Activated CD8-positive, alpha-beta memory T cell treated with anti-CD3 and anti-CD28 coated beads for 48 hours (primary cell): ENCODE measurements at regions not wholly inside any gene's neighbourhood (a gene's known extent, or its start where the extent isn't known, plus 50 kb on each side); places are given as distances from the start of the nearest gene placed in this dataset.

Experiments used
- DNase-seq, 3 experiments: peaks; one replicate each; pipeline ENCODE4 v3.0.0-alpha.2; 2020; ENCODE audit warnings: low read depth in 2 of 3, low spot score in 2 of 3

DNA sequence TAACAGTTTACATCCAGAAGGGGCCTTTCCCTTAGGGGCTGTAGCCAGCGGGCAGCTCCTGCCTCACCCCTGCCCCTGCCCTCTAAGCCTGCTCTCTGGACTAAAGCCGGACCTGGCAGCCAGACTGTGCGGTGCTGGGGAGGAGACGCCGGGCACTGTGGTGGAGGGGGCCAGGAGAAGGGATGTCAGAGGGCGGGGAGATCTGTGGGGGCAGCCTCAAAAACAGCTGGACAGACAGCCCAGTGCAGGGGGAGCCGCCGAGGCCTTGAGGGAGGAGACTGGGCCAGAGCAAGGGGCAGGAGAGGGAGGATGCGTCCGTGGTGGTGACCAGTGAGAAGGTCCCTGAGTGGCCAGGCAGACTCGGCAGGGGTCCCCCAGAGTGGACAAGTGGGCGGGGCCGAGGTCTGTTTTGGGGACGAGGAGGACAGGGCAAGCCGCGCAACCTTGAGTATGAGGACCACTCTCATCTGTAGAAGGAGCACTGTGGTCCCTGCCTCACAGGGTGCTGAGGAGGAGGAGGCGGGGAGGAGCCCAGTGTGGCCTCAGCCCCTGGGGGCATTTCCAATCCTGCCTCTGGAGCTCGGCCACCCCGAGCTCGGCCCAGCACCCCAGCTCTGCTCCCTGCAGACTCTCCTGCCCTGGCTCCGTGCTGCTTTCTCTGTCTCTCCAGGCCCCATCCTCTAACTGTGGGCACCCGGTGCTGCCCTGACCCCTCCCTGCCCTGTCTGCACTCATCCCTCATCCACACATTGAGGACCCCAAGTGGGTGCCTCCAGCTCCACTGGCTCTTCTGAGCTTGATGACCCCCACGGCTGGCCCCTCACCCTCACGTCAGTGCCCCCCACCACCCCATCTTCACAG is 59.2 kb upstream of the NKX1-1 start:
- no peak for DNase-seq

DNA sequence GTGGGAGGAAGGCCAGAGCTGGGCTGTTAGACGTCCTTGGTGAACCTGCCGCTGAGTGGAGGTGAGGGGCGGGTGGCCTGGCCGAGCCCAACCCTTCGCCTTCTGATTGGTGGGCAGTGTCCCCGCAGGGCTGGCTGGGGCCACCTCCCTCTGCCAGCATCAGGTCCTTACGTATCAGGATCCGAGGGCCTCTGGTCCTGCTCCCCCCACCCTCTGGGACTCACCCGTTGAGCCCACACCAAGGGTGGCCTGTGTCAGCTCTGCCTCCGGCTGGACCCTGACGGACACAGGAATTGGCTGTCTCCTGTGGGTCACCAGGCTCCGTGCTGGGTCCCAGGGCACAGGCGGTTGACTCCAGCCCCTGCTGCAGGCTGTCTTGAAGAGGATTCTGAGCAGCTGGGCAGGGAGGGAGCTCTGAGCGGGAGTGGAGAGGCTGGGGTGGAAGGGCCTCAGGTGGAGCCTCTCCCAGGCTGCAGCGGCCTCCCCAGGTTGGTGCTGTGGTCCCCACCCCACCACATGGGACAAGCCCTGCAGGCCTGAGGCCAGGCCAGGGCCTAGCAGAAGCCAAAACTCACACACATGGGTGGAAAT is 58.4 kb upstream of the NKX1-1 start:
- no peak for DNase-seq

DNA sequence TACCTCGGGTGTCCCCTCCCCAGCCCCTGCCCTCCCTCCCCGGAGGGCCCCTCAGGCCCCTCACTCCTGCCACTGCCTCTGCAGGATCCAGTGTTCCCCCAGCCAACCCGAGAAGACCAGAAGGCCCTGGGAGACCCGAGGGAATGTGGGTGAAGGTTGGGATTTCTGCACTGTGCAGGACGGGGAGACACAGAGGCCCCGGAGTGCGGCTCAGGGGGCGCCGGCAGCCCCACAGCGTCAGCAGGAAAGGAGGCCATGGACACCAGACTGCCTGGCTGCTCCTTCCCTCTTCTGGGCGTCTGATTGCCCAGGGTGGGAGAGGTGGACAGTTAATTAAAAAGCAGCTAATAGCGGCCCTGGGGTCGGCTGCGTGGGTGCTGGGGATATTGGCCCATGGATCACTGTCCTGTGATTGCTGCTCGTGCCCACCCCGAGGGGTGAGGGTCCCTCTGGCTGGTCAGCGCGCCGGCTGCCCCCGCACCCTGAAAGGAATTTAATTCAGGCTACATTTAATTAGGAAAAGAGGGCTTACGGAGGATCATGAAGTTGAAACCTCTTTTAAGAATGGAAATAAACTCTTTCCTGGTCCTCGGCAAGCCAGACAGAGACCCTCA is 57.8 kb upstream of the NKX1-1 start:
- no peak for DNase-seq

DNA sequence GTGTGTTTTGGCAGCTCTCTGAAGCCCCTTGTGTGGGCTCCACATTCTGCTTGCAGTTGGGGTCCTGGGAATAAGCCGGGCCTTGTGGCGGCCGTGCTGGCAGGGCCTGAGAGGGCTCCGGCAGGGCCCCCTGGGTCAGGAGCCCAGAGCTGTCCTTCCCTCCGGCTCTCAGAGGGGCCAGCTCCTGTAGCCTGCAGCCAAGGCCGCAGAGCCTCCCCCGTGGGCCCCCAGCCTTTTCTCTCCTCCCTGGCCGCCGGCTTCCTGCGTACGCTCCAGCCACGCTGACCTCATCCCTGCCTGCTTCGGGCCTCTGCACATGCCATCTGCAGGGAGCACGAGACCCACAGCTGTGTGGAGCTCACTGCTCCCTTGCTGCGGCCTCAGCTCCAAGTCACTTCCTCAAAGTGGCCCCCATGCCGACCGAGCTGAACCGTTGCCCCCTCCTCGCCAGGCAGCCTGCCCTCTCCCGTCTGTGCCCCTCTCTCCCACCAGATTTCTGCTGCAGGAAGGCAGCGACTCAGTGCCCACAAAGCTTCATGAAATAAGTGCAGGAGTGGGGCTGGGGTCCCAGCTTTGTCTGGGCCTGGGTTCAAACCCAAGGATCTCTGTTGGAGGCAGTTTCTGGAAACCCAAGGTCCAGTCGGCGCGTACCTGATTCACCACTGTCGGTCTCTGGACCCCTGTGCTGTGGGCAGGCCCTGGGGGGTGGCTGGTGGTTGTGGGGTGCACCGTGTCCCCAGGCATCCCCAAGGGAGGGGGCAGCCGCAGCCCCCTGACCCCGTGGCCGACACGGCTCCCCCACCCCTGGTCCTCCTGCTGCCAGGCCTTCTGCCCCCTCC is 57.1 kb upstream of the NKX1-1 start:
- no peak for DNase-seq

DNA sequence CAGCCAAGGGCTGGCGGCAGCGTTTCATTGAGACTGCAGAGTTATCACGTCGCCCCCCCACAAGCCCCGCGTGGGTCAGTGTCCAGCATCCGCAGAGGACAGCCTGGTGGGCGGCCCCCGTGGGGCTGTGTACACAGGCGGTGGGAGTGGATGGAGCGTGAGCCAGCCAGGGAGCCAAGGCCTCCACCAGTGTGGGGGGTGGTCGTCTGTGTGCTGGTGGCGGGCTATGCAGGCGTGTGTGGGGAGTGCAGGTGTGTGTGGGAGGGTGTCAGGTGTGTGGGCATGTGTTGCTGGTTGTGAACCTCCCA is 56.5 kb upstream of the NKX1-1 start:
- no peak for DNase-seq

DNA sequence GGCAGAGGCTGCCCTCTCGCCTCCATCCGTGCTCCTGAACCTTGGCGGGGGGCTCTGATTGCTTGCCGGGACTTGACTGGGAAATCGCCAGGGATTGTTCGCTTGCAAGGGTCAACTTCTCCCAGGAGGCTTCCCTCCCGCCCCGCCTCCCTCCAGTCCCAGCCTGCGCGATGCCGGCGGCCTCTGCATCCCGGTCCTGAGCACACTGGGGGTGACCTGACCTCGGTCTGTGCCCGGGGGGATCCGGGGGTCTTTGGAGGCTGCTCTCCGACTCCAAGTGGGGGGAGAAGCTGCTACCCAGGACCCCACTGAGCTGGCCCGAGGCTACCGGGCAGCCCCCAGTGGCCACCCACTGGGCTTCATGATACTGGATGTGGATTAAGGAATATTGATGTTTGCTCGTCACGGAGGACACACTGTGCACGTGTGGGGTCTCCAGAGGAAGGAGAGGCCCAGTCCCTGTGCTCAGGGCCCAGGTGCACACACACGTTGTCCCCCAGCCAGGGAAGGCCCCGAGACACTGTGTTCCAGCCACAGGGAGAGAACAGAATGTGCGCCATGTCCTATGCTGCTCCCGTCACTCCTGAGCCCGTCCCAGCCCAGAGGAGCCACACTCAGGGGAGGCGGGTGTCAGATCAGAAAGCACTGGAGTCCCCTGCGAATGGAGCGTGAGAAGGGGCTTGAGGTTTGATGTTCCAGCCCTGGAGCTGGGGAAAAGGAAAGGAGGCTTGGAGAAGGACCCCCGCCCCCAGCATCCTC is 55.9 kb upstream of the NKX1-1 start:
- no peak for DNase-seq

DNA sequence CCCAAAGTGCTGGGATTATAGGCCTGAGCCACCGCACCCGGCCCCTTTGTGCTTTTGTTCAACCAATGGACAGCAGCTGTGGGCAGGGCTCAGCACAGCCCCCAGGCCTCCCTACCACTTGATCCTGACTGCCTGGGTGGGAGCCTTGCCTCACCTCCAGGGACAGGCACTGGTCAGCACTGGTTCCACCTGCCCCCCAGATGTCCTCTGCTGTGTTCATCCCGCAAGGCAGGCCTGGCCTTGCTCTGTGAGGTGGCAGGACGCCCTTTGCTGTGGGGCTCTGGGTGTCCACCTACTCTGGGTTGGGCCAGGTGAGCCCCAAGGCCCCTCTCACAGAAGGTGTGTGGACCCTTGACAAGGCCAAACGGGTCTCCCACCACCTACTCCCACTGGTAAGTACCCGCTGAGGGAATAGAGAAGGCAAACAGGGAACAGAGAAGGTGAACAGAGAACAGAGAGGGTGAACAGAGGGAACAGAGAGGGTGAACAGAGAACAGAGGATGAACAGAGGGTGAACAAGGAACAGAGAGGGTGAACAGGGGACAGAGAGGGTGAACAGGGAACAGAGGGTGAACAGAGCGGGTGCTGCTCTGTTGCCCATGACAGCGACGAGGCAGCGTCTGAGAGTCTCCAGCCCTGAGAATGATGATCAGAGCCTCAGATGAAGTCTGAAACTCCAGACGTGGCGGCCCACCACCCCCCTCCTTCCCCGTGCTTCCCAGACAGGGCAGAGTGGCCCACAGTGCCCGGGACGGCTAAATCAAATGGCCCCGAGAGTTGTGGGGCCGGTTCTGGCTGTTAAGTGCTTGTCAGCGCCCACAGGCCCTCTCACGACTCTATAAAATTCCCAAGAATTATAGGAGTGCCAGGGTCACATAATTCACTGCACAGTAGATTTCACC is 55.0 kb upstream of the NKX1-1 start:
- no peak for DNase-seq

DNA sequence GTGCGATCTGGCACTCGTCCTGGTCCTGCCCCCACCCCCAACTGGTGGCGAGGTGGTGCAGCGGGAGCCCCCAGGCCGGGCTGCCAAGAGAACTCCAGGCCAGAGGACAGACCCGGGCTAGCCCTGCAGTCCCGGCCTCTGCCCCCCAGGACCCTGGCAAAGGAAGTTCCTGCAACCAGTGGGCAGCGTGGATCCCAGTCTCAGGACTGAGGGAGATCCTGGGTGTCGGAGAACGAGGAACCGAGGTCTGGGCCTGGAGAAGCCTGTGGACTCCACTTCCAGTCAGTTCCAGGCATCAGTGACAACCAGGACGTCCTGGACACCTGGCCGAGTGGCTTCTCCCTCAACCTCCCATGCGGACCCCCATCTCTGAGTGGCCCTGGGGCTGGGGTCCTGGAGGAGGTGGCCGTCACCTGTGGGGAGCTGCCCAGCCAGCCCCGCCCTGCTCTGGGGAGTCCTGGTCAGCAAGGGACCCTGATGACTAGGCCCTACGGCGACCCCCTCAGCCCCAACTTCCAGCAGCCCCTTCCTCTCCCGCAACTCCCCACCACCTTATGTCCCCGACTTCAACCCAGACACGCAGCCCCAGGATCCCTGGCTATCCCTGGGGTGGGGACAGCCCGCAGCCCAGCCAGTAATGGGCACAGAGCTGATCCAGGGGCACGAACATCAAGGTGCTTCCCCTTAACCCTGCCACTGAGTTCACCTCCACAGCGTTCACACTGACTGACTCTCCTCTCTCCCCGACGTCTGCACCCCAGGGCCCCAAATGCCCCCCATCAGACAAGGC is 53.7 kb upstream of the NKX1-1 start:
- no peak for DNase-seq

DNA sequence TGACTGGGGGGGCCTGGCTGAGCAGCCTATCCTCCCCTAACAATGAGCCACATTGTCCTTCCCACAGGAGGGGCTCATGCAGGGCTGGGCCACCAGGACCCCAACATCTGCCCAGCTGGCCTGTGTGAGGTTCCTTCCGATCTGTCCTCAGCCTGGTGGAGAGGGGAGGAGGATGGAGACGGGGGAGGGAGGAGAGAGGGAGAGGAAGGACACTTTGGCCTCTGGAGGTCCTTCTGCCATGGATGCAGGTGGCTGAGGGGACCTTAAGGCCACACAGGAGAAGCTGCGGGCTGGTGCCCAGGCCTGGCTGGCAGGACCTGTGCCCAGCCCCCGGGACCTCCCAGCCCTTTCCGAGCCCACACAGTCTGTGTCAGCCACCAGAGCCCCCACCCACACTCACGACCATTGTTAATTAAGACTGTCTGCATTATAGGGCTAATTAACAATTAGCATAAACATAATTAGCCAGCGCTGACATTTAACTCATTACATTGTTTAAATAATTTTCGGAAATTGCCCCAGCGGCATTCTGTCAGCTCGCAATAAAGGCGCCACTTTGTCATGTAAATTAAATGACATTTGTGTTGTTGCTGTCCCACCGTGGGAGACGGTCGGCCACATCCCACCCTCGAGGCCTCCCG is 53.0 kb upstream of the NKX1-1 start:
- no peak for DNase-seq

DNA sequence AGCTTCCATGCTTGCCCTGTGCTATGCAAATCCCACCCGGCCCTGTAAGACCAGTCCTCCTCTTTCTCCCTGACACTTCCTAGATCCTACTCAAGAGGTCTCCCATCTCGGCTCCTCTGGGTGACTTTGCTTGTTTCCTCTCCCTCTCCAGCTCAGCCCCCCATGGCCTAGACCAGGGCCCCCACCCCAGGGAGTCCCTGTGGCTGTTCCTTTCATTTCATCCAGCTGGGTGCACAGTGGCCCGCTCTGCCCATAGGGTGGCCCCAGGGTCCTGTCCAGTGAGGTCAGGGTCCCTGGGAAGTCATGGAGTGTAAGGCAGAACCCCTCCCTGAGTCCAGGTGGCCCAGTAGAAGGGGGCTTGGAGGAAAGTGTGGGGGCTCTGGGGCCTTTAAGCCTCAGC is 52.3 kb upstream of the NKX1-1 start:
- no peak for DNase-seq
